Sigmoid colon (tissue), 6 donors: ENCODE measurements at regions not wholly inside any gene's neighbourhood (a gene's known extent, or its start where the extent isn't known, plus 50 kb on each side); places are given as distances from the start of the nearest gene placed in this dataset.

Experiments used
- DNase-seq: peaks from one replicate; pipeline ENCODE4 v3.0.0-alpha.2; 2019
- H3K27ac ChIP-seq, 4 donors: fragments of 200-600 bp; sonication (generic); one replicate each; pipeline ENCODE4 v1.5.1; 2016 to 2019; ENCODE audit warnings: mild to moderate bottlenecking in 1 of 4
- H3K27me3 ChIP-seq, 3 donors: fragments of 200-600 bp; sonication (generic); one replicate each; pipeline ENCODE4 v1.5.1; 2019; ENCODE audit warnings: mild to moderate bottlenecking in 1 of 3
- H3K36me3 ChIP-seq, 4 donors: fragments of 200-600 bp; sonication (generic); one replicate each; pipeline ENCODE4 v1.5.1; 2016 to 2019
- H3K4me1 ChIP-seq, 4 donors: fragments of 200-600 bp; sonication (generic); one replicate each; pipeline ENCODE4 v1.5.1; 2017 to 2019
- H3K4me3 ChIP-seq, 4 donors: fragments of 200-600 bp; sonication (generic); one replicate each; pipeline ENCODE4 v1.5.1; 2017 to 2019; ENCODE audit warnings: mild to moderate bottlenecking in 2 of 4, moderate library complexity in 1 of 4
- H3K9me3 ChIP-seq, 4 donors: fragments of 200-600 bp in 3 of 4; sonication (generic) in 3 of 4; one replicate each; pipeline versions ENCODE4 v1.5.1 to v1.6.1; 2013 to 2019
- EP300 ChIP-seq, 4 donors: sonication (generic); formaldehyde crosslinking; IDR thresholded peaks; one replicate each; pipeline ENCODE4 v1.6.1; 2017; ENCODE audit warnings: antibody characterized with exemption in 4 of 4
- POLR2A ChIP-seq, 2 donors: fragments of 450-650 bp; IDR thresholded peaks; one replicate each; pipeline ENCODE4 v1.6.1; 2016; ENCODE audit warnings: antibody characterized with exemption in 2 of 2, mild to moderate bottlenecking in 2 of 2, moderate library complexity in 2 of 2
- POLR2AphosphoS5 ChIP-seq, 4 donors: sonication (generic); formaldehyde crosslinking; IDR thresholded peaks; one replicate each; pipeline ENCODE4 v1.6.1; 2017; ENCODE audit warnings: antibody characterized with exemption in 4 of 4
- WGBS, 2 donors: extraction: QIAGEN DNeasy Blood & Tissue Kit; methylation state at CpG; one replicate each; pipeline ENCODE4 v1.1.7; 2013; 5-methylcytosine and 5-hydroxymethylcytosine counted together
- intact Hi-C: fragments of 100-400 bp; cut with DNase I; formaldehyde crosslinking; loops from one replicate; pipeline ENCODE4 v1.15.1; 2023
- TF ChIP-seq, protein P1 (sequence below), 4 experiments: fragments of 450-650 bp in 3 of 4; fragments of 200-600 bp in 1 of 4; IDR thresholded peaks; one replicate each; pipeline ENCODE4 v1.5.1; 2016 to 2019; ENCODE audit warnings: antibody characterized with exemption in 4 of 4, mild to moderate bottlenecking in 3 of 4, moderate library complexity in 2 of 4
- donor health status: healthy with polysubstance abuse.
- donor health status: healthy.

DNA sequence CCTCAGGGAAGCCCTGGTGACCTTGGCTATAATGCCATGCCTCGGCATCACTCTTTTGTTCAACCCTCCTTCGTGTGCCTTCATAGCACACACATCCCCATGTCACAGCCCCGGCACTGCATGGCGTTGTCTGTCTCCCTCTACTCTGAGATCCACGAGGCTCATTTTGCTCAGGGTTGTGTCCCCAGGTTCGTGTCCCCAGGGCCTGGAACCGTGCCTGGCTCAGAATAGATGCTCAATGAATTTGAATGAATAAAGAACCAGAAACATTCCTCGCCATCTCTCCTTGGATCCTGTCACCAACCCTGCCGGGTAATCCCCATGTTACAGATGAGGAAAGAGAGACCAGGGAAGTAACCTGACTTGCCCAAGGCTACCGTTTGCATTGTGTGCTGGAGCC is 177.3 kb downstream of the PTPRU start:
- intact Hi-C loops: no loop called here
- 61 to 75% methylated on average over 10 of the region's 10 CpGs for WGBS, 2 donors
- DNase-seq: peak; percentile 30
- H3K4me1 ChIP-seq: no peaks in the 10 kb centered on the region
- no peaks in the 10 kb centered on the region for H3K36me3 ChIP-seq
- H3K27ac ChIP-seq: no peak overlapping the region
- peaks cover 0 to 2% (median 0%) of the 10 kb centered on the region in 3 donors for H3K27me3 ChIP-seq
- no peaks in the 10 kb centered on the region for H3K9me3 ChIP-seq
- TF ChIP-seq EP300 (IDR thresholded peaks at IDR 0.05): no peak
- no peak for TF ChIP-seq POLR2A (IDR thresholded peaks at IDR 0.05)
- TF ChIP-seq, protein P1, sequence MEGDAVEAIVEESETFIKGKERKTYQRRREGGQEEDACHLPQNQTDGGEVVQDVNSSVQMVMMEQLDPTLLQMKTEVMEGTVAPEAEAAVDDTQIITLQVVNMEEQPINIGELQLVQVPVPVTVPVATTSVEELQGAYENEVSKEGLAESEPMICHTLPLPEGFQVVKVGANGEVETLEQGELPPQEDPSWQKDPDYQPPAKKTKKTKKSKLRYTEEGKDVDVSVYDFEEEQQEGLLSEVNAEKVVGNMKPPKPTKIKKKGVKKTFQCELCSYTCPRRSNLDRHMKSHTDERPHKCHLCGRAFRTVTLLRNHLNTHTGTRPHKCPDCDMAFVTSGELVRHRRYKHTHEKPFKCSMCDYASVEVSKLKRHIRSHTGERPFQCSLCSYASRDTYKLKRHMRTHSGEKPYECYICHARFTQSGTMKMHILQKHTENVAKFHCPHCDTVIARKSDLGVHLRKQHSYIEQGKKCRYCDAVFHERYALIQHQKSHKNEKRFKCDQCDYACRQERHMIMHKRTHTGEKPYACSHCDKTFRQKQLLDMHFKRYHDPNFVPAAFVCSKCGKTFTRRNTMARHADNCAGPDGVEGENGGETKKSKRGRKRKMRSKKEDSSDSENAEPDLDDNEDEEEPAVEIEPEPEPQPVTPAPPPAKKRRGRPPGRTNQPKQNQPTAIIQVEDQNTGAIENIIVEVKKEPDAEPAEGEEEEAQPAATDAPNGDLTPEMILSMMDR (IDR thresholded peaks at IDR 0.05): no peak
- H3K4me3 ChIP-seq: no peak overlapping the region

DNA sequence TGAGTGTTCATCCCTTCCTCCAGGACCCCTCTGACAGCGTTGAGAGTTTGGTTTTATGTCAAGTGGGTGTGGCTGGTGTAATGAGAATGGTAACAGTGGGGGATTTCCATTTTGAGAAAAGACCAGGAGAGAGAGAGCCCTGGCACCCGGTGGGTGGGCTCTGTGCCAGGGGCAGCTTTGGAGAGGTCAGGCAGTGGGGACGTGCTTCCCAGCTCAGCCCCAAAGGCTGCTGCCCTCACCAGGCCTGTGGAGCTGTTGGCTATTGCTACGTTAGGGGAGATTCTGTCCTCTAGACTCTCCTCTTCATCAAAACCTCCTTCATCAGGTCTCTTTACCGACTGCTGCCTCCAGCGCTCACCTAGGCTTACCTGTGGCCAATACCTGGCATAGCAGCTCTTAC is 176.3 kb downstream of the PTPRU start:
- Histone ChIP-seq H3K27ac (no peak overlapping the region), H3K27me3 (peaks cover 0 to 2% (median 0%) of the 10 kb centered on the region in 3 donors), H3K4me3 (no peak overlapping the region), H3K9me3 (no peaks in the 10 kb centered on the region), H3K4me1 (no peaks in the 10 kb centered on the region), H3K36me3 (no peaks in the 10 kb centered on the region)
- 43 to 67% methylated on average over 6 of the region's 6 CpGs for WGBS, 2 donors
- TF ChIP-seq POLR2AphosphoS5 (IDR thresholded peaks at IDR 0.05): no peak
- TF ChIP-seq EP300 (IDR thresholded peaks at IDR 0.05): no peak
- TF ChIP-seq POLR2A (IDR thresholded peaks at IDR 0.05): no peak
- TF ChIP-seq, protein P1 (IDR thresholded peaks at IDR 0.05): no peak
- intact Hi-C loops: no loop called here
- DNase-seq: no peak

DNA sequence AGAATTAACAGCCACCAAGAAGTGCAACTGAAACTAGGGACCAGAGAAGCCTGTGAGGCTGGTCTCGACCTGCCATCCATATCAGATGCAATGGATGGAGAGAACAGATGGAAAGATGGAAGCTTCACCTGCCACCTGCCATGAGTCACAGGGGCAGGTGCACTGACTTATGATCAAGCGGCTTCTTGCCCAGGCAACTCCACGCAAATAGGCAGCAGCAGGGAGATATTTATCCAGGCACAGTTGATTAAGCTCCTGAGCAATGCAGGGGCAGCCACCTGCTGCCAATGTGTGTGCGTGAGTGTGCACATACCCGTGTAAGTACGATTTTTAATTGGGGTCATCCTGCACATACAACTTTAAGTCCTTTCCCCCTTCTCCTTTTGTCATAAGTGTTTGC is 174.2 kb downstream of the PTPRU start:
- TF ChIP-seq, protein P1 (IDR thresholded peaks at IDR 0.05): no peak
- H3K9me3 ChIP-seq: no peaks in the 10 kb centered on the region
- H3K36me3 ChIP-seq: no peaks in the 10 kb centered on the region
- no peak for DNase-seq
- H3K27ac ChIP-seq: no peak overlapping the region
- intact Hi-C loops: no loop called here
- no peaks in the 10 kb centered on the region for H3K4me1 ChIP-seq
- WGBS, 2 donors: 28 to 79% methylated on average over 6 of the region's 6 CpGs
- peaks cover 0 to 2% (median 0%) of the 10 kb centered on the region in 3 donors for H3K27me3 ChIP-seq
- H3K4me3 ChIP-seq: no peak overlapping the region

DNA sequence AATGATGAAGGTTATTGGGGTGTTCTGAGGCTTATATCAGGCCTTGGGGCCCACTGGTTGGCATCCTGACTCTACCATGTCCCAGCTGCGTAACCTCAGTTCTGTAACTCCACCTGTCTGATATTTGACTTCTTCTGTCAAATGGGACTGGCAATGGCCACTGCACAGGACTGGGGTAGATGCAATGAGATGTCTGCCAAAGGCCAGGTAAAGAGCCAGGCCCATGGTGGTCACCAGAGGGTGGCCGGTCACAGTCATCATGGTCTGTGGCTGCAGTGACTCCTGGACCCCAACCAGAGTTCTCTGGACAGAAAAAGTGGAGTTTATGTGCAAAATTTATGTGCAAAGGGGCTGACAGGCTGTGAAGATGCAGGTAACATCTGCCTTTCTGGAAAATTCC is 173.3 kb downstream of the PTPRU start:
- H3K4me3 ChIP-seq: no peak overlapping the region
- WGBS, 2 donors: 60 to 66% methylated on average over 2 of the region's 2 CpGs
- H3K9me3 ChIP-seq: no peaks in the 10 kb centered on the region
- no peak overlapping the region for H3K27ac ChIP-seq
- intact Hi-C loops: no loop called here
- TF ChIP-seq, protein P1 (IDR thresholded peaks at IDR 0.05): no peak
- no peak for TF ChIP-seq POLR2AphosphoS5 (IDR thresholded peaks at IDR 0.05)
- TF ChIP-seq POLR2A (IDR thresholded peaks at IDR 0.05): no peak
- DNase-seq: no peak
- peaks cover 0 to 9% (median 0%) of the 10 kb centered on the region in 3 donors for H3K27me3 ChIP-seq
- no peaks in the 10 kb centered on the region for H3K36me3 ChIP-seq
- no peaks in the 10 kb centered on the region for H3K4me1 ChIP-seq

DNA sequence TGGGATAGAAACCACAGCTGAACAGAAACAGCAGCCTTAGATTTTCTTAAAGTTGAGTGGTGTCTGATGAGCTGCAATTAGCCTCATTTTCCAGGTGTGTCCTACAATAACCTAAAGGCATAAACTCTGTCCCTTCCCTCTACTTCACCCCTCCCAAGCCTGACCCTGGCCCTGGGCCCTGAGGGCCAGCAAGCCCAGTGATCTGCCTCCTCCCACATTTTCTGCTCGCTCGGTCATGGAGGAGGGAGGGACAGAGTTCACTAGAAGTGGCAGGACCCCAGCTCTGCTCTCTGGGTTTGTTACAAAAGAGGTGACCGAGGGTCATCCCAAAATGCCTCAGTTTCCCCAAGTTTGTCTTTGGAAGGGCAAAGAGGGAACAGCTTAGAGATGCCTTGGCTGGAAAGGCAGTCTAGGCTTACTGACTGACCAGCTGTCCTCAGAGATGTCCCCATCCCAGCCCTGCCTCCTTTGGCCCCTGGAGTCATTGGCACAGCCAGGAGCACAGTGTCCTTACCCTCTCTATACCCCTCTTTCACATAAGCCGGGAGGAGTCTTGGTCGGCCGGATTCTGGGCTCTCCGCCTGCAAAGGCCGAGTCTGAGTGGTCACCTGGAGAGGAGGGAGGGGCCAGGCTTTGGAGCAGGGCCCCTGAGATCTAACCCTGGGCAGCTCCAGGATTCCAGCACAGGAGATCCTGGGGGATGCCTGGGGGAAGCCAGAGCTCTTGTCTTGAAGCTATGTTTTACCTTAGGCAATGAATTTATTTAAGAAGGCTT is 172.7 kb downstream of the PTPRU start:
- Histone ChIP-seq H3K4me1 (no peaks in the 10 kb centered on the region), H3K27me3 (peaks cover 0 to 9% (median 0%) of the 10 kb centered on the region in 3 donors), H3K27ac (no peak overlapping the region), H3K9me3 (no peaks in the 10 kb centered on the region), H3K36me3 (no peaks in the 10 kb centered on the region), H3K4me3 (no peak overlapping the region)
- TF ChIP-seq EP300 (IDR thresholded peaks at IDR 0.05) (no peak), POLR2AphosphoS5 (IDR thresholded peaks at IDR 0.05) (no peak), POLR2A (IDR thresholded peaks at IDR 0.05) (no peak)
- TF ChIP-seq, protein P1 (IDR thresholded peaks at IDR 0.05): no peak
- DNase-seq: peak; percentile 38
- intact Hi-C loops: no loop called here
- 69 to 72% methylated on average over 8 of the region's 8 CpGs for WGBS, 2 donors
